T-helper 2 cell treated with Interferon-gamma antibody and Interleukin-4, amounts not matched to agents 100 ng/mL and 5 ng/mL, for 36 hours (primary cell): ENCODE measurements at regions not wholly inside any gene's neighbourhood (a gene's known extent, or its start where the extent isn't known, plus 50 kb on each side); places are given as distances from the start of the nearest gene placed in this dataset.

ENCODE experiments used
- intact Hi-C: fragments of 100-400 bp; cut with micrococcal nuclease; formaldehyde crosslinking; loops from one replicate; pipeline ENCODE4 v1.15.1; 2023

DNA sequence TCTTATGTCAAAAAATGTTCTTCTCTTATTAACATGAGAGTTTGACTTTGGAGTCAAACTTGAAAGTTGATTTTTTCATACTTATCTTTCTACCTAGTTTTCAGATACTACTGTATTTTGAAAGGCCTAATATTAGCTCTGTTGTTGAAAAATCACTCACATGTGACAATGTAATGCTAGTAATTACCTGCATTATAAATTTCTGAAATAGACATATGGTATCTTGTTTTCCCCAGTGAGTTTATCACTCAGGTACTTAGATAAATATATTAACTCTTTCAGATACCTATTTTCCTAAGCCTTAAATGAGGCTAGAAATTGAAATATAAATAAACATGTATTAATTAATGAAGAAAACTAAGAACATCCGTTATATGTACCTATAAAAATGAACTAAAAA, 2089.3 kb downstream of the MAT2B start:
- intact Hi-C loops, result no loop called here

DNA sequence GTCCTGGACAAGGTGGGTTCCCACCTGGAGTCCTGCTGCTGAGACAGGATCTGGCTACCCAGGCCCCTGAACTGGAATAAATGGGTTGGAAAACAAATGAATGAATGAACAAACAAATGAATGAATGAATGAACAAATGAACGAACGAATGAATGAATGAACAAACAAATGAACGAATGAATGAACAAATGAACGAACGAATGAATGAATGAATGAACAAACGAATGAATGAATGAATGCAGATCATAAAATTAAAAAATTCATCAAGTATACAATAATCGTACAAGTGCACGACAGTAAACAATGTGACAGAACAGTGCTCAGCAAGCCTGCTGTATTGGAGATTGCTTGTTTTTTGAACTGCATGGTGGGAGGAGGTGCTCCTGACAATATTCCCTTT, 2097.1 kb downstream of the MAT2B start:
- intact Hi-C loops, result no loop called here

DNA sequence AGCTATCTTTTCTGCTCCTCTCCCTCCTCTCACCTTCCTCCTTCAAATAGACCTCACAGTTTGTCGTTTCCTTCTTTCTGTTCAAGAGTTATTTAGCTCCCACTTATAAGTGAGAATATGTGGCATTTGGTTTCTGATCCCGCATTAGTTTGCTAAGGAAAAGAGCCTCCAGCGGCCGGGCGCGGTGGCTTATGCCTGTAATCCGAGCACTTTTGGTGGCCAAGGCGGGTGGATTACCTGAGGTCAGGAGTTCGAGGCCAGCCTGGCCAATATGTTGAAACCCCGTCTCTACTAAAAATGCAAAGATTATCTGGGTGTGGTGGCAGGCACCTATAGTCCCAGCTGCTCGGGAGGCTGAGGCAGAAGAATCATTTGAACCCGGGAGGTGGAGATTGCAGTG, 2101.6 kb downstream of the MAT2B start:
- intact Hi-C loops, result no loop called here

DNA sequence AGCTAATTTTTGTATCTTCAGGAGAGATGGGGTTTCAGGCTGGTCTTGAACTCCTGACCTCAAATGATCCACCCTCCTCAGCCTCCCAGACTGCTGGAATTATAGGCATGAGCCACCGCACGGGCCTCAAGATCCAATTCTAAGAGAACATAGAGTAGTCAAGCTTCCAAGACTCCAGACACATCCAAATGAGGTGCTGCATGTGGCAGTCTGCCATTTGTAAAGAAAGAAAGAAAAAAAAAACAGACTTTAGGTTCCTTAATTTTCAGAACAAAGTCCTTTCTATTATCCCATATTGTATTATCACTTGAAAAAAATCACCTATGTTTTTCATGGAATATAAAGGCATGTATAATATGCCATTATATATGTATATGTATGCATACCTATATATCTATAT, 2104.5 kb downstream of the MAT2B start:
- intact Hi-C loops, result no loop called here

DNA sequence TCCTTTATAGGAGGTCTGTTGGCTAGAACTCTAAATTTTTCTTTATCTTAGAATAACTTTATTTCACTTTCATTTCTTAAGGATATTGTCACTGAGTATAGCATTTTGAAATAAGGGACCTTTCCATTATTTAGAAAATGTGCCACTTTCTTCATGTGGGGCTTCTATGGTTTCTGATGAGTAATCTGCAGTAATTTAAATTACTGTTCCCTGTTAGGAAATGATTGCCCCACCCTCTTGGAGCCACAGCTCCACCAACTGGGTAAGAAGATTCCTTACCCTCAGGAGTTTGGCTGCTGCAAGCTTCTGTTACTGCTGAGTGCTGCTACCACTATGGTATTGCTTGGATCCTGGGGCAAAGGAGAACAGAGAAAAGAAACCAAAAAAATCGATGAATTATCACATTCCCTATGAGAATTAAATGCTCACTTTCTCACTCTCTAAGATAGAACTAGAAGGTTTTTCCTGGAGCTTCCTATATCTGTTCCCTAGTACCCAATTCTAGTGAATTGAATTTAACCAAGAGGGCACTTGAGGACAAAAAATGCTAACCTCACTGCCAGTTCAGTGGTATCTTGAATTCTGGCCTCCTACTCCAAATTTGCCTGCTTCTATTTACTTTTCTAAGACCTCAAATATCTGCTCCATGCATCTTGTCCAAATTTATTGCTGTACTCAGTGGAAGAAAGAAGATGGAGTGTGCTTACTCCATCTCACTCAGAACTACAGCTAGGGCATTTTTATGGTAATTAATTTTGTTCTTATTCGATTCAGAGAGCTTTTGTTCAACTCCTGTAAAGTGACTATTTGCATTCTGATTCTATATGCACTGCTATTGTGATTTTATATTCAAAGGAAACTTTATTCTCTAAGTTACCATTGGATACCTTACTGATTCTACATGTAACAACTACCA, 2111.3 kb downstream of the MAT2B start:
- intact Hi-C loops, result no loop called here

DNA sequence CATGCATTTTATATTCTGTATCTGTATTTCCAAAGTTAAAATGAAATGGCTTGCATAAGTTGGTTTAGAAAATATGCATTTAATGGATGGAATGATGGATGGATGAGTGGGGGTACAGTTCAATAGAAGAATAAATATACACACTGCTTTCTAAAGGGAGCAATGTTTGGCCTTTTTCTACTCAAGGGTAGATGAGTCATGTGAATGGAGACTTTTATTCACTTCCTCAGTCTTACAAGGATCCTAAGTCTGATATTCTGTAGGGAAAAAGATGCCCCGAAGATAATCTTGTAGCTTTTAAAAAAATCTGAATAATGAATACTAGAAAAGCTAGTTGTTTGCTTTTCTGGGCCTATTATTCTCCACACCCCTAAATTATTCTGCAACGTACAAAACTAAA, 2112.1 kb downstream of the MAT2B start:
- intact Hi-C loops, result no loop called here

DNA sequence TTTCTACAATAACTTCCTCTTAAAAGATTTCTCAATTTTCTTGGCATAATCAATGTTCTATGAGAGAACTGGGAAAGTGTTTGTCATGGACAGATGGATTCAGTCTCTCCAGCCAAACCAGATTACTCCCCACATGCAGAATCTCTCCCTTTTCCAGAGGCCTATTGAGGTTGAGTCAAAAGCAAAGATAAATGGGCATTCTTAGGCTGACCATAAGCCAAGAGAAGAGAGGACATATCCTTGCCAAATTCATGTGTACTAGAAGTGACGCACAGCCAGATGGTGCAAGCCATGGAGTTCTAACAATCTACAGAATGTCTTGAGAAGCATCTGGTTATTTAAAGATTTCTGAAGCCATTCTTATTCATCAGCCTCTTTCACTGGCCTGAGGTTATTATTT, 2115.0 kb downstream of the MAT2B start:
- intact Hi-C loops, result no loop called here

DNA sequence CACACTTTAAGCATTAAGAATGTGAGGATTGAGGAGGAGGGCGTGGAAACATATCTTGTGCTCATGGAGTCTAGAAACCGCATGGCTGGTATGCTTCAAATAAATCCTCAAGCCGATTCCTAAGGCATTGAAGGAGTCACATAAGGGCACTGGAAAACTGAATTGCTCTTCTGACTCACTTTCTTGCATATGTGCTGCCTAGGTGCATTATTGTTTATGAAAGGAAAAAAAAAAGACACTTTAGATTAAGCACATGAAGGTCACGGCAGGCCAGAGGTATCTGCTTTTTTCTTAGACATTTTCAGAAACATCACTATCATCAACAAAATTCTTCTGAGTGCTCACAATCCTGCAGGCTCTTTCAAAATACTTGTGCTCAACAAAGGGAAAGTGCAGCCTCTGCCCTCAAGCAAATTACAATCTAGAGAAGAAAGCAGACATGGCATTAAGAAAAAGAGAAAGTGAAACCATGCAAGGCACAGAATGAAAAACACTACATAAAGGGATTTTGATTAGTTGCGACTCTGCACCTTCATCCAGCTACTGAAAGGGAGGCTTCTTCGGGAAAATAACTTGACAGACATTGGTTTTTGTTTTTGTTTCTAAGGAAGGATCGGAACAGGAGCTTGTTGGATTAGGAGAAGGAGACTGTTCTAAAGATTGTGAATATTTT, 2117.6 kb downstream of the MAT2B start:
- intact Hi-C loops, result no loop called here

DNA sequence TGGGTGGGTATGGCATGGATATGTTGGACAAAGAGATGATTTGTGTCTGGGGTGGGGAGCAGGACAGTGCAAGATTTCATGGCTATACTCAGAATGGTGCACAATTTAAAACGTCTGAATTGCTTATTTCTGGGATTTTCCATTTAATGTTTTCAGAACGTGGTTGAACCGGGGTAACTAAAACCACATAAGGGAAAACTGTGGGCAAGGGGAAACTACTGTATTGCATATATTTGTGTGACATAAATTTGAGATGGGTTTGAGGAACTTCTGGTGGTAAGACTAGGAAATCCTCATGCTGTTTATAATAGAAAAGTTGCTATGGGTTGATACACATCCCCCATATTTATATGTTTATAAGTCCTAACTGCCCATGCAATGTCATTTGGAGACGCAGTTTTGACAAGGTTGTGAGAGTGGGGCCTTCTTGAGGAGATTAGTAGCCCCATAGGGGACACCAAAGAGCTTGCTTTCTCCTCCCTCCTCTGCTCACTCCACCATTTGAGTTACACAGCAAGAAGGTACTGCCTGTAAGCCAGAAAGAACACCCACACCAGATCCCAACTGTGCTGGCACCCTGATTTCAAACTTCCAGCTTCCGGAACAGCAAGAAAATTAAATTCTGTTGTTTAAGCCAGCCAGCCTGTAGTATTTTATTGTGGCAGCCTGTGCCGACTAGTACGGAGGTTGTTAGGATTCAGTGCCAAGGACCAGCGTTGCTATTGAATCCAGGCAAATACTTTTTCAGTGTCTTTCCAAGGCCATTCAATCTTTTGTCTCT, 2118.9 kb downstream of the MAT2B start:
- intact Hi-C loops, result no loop called here

DNA sequence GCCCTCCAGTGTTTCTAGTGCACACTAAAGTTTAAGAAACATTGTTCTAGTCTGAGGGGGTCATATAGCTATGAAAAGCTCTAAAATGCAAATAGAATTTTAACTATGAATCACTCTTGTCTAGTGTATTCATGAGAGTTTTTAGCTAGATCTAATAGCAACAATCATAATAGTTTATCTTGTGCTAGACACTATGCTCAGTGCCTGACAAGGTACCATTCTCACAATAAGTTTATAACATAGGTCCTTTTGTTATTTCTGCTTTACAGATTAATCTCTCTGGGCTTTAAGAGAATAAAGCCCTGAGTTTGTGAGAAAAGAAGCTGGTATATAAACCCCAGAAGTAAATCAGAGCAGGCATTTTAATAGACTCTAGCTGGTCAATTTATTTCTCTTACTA, 2120.7 kb downstream of the MAT2B start:
- intact Hi-C loops, result no loop called here

DNA sequence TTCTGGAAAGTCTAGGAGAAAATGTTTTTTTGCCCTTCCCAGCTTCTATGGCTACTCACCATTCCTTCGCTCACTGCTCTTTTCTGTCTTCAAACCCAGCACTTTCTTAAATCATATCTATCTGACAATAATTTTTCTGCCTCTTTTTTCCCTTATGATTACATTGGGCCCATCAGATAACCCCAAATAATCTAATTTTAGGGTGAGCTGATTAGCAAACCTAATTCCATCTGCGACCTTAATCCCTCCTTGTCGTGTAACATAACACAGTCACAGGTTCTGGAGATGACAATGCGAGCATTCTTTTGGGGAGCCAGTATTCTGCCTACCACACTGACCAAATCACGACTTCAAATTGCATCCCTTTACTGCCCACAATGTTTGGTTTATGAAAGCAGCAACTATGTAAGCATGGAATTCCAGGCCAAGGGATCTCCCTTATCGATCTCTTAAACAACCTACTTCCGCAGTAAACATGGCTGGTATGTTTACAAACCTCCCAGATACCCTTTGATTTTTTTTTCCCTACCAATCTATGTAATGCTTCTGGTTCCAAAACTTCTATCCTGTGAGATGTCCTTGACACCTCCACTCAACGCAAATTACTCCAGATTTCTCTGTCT, 2122.2 kb downstream of the MAT2B start:
- intact Hi-C loops, result no loop called here

DNA sequence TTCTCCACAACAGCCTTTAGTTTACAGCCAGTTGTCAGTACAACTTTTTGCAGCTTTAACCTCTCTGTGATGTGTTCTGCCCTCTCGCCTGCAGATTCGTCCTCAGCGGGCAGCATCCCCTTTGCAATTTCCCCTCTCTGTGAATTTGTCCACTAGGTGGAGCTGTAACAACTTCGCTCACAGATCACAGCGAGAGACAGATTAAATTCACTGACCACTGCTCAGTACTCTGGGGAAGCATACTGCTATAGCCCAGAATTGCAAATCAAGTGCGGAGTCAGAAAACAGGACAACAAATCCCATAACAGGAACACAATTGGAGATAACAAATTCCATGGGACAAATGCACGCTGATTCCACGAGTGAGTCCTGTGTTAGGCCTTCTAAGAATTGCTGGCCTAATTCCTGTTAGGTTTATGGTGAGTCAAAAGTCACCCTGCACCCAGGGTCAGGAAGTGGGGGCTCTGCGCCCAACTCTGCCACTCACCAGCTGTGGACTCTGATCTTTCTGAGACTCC, 2124.9 kb downstream of the MAT2B start:
- intact Hi-C loops, result loop anchor here (5.0 kb wide), 1 partner anchor 1417 kb away; no protein-coding TSS in a partner anchor

DNA sequence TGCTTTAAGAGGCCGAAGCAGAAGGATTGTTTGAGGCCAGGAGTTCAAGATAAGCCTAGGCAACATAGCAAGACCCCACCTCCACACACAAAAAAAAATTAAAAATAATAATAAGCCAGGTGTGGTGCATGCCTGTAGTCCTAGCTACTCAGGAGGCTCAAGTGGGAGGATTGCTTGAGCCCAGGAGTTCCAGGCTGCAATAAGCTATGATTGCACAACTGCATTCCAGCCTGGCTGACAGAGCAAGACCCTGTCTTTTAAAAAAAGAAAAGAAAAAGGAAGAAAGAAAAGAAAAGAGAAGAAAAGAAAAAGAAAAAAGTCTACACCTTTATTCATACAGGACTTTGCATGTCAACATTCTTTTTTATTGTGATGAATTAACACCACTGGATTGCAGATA, 2125.8 kb downstream of the MAT2B start:
- intact Hi-C loops, result loop anchor here (5.0 kb wide), 1 partner anchor 1416 kb away; no protein-coding TSS in a partner anchor

DNA sequence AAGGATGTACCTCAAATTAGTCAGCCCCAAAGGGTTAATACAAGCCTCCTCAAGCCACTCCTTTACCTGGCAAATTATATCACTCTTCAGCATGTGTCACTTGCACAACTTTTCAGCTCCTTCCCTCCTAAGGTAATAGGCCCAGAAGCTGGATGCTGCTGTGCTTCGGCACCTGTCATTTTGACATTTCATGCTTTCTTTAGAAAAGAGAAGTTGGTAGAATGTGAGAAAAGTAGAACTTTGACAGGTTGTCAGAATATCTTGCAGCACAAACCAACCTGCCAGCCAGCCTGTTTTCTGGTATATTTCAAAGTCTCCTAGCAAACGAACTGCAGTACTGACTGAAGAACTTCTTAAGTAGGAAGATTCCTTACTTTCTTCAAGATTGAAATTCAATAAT, 2136.9 kb downstream of the MAT2B start:
- intact Hi-C loops, result no loop called here

DNA sequence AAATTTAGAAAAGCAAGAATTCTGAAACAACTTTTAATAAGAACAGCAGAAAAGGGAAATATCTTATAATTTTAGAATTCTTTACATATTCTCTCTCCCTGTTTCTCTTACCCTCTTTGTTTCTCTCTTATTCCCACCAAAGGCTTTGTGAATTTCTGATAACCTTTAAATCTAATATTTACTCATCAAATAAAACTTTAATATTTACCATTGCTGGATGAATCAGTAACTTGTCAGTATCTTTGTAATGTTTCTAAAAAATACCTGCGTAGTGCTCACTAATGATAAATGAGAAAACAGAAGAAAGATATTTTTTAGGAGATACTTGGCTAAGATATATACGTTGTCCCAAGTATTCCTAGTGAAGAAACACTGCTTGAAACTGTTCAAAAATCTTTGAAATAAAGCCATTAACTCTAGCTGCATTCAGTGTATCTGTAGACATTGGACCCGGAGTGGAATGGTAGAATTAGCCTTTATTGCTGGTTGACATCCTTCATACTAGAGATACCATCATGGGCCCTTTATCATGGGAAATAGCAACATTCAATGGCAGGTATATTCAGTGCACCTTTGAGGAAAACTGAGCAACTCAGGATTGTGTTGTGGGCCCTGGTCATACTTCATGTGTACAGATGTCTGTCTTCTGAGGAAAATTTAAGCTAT, 2160.4 kb downstream of the MAT2B start:
- intact Hi-C loops, result no loop called here

DNA sequence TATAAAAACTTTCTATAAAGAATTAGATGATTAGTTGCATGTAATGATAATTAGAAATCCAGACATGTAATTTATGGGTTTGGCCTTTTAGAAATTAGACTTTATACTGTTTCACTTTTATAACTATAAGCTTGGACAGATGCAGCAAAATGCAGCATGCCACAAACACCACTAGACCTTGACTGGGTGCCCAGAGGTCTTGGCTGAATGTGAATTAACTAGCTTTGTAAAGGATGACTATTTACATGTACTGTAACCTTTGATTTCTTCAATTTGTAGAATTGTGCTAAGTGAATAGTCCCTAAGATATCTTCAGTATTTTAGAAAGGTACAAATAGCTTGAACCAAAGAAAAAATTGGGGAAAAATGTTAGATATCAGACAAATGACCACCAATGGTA, 2168.1 kb downstream of the MAT2B start:
- intact Hi-C loops, result no loop called here

DNA sequence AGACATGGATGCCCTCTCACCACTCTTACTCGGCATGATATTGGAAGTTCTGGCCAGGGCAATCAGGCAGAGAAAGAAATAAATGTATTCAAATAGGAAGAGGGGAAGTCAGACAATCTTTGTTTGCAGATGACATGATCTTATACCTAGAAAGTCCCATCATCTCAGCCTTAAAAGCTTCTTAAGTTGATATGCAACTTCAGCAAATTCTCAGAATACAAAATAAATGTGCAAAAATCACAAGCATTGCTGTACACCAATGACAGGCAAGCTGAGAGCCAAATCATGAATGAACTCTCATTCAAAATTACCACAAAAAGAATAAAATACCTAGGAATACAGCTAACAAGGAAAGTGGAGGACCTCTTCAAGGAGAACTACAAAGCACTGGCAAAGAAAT, 2190.4 kb downstream of the MAT2B start:
- intact Hi-C loops, result no loop called here

DNA sequence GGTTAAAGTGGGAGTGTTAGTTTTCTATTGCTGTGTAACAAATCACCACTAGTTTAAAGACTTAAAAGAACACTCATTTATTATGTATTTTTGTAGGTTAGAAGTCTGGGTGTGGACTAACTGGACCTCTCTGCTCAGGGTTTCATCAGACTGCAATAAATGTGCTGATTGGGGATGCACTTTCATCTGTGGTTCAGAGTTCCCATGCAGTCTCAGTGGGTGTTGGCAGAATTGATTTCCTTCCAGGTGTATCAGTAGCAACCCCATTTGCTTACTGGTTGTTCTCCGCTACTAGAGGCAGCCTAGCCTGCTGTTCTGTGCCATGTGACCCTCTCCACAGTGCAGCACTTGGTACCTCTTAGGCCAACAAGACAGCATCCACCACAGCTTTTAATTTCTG, 2200.5 kb downstream of the MAT2B start:
- intact Hi-C loops, result no loop called here

DNA sequence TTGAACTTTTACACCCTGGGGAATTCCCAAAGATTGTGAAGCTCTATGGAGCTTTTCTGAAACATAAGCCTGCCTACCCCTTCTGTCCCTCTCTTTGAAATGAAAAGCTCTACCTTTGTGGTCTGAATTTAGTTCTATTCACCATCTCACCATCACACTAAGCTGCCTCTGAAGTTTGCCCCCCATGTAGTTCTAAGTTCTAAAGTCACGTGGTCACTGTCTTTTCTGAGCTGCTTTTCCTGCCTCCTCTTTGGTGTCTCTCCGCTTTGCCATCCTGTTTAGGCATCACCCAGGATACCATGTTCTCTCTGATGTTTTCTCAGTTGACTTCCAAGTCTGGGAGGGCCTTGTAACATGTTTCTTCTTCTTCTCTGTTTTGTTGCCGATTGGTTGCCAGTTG, 2206.6 kb downstream of the MAT2B start:
- intact Hi-C loops, result no loop called here

DNA sequence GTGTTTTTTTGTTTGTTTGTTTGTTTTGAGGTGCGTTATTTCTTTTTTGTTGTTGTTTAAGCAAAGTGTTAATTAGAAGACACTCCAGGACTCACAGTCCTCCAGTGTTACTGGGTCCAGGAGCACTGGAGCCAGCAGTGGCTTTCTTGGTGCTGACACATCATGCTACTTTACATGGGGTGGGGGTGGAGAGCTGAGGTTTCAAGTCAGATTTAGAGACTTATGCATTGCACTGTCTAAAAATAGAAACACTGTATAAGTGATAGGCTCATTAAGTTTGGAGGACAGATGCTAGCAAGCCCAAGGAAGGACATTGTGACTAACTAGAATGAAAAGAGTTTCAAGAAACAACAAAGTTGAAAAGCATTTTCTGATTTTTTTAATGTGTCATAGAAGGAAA, 2209.2 kb downstream of the MAT2B start:
- intact Hi-C loops, result no loop called here

DNA sequence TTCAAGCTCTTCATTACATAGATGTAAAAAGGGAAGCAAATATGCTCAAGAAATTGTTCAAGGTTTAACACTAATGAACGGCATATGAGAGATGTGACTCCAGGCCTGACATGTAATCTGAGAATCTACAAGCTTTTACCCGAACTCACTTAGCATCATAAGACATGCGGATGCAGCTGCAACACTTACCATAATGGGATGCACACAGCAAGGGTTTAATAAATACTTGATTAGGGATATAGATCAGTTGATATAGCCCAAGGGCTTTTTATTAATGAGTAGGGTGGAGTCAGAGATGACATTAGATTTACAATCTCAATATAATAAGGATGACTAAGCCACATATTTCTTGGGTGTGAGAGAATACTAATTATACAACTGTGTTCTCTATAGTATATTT, 2215.5 kb downstream of the MAT2B start:
- intact Hi-C loops, result no loop called here
